ENCODE measurements at regions not wholly inside any gene's neighbourhood (a gene's known extent, or its start where the extent isn't known, plus 50 kb on each side); places are given as distances from the start of the nearest gene placed in this dataset.

DNA sequence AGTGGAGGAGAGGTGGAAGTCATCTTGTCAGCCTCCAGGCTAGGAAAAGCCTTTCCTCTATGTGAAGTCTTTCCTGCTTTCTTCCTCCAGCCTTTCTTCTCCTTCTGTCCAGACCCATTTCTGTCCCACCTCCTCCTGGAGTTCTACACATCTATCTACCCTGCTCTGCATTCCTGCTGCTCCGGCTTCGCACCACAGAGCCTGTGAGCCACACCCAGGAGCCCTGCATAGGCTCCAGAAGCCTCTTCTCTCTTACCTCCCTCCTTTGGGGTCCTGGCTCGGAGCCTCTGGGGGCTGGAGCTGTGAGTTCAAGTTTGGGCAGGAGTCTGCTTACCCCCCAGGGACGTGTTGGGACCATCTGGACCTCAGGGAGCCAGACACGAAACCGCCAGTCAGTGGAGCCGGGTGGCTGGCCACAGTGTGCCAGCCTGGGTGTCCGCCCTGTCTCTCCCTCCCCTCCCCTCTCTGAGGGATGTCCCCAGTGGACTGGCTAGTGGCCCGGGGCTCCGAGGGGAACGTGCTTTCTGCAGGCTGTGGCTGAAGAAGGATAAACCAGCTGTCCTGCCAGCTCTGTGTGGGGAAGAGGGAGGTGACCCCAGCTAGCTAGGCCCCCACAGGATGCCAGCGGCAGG, 99.2 kb downstream of the VEGFA start (continued):
- no peak for TF ChIP-seq ESRRA (IDR thresholded peaks at IDR 0.05; ENCODE audit: low read length)
- TF ChIP-seq CHD4 (IDR thresholded peaks at IDR 0.05) = no peak
- TF ChIP-seq, protein P1, sequence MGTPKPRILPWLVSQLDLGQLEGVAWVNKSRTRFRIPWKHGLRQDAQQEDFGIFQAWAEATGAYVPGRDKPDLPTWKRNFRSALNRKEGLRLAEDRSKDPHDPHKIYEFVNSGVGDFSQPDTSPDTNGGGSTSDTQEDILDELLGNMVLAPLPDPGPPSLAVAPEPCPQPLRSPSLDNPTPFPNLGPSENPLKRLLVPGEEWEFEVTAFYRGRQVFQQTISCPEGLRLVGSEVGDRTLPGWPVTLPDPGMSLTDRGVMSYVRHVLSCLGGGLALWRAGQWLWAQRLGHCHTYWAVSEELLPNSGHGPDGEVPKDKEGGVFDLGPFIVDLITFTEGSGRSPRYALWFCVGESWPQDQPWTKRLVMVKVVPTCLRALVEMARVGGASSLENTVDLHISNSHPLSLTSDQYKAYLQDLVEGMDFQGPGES (IDR thresholded peaks at IDR 0.05) = no peak
- TF ChIP-seq HCFC1 (IDR thresholded peaks at IDR 0.05; ENCODE audit: low read length) = no peak
- TF ChIP-seq RAD21 (IDR thresholded peaks at IDR 0.05; ENCODE audit: insufficient read depth, low read depth, low read length) = no peak
- TF ChIP-seq ZNF622 (IDR thresholded peaks at IDR 0.05) = no peak

DNA sequence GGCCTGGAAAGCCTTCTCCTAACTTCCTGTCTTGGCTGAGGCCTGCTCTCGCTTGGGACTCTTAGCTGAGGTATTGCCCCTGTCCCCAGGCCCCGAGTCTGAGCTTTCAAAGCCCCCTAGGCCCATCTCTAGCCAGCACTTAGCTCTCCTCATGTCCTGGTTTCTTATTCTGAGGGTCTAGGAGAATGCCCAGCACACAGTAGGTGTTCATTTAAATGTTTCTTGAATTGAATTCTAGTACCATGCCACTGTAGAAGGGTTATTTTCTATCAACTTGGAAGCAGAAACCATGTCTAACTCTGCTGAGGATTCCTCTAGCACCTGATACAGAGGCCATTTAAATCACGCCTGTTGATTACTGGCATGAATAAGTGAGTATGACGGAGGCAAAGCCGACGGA, 98.5 kb downstream of the VEGFA start:
- DNase-seq (ENCODE audit: low read depth, low spot score) (no peak), ATAC-seq (no peak), FAIRE-seq (no peak)
- H3K9me3 ChIP-seq (replicated peaks; ENCODE audit: control insufficient read depth, insufficient read depth, low read length) = no peaks in the 10 kb centered on the region
- BruUV-seq (replicated peaks) = no TSS peak
- ChIA-PET CTCF (interaction anchor here (0.7 kb wide), 1 partner anchor 12 kb away, joined by 3 read pairs; no protein-coding TSS in a partner anchor), POLR2A (no interaction called here), RAD21 (ENCODE audit: unreplicated experiment) (no interaction called here), SMC1A (ENCODE audit: uncharacterized antibody, unreplicated experiment) (interaction anchor here (1.0 to 1.1 kb wide), 2 partner anchors 13 to 94 kb away, joined by 3 to 4 read pairs; no protein-coding TSS in a partner anchor)
- no peaks in the 10 kb centered on the region for H4K20me1 ChIP-seq (ENCODE audit: control insufficient read depth, insufficient read depth)
- intact Hi-C loops (cut with micrococcal nuclease; ENCODE audit: unreplicated experiment) = no loop called here
- H3K27ac ChIP-seq (ENCODE audit: control insufficient read depth, insufficient read depth) = no peak overlapping the region
- no peak overlapping the region for H3K4me2 ChIP-seq (ENCODE audit: control insufficient read depth, insufficient read depth)
- peaks cover 0 to 3% of the 10 kb centered on the region in 2 experiments; a peak in 1 of 4 replicates for H3K27me3 ChIP-seq (replicated peaks in 1 of 2; ENCODE audit: control insufficient read depth in 2 of 2, insufficient read depth in 2 of 2, low read length in 1 of 2)
- no peak overlapping the region for H2AFZ ChIP-seq (ENCODE audit: control insufficient read depth, low read depth, low read length)
- H3K4me1 ChIP-seq (ENCODE audit: control insufficient read depth, insufficient read depth, low read length) = no peaks in the 10 kb centered on the region
- no peaks in the 10 kb centered on the region for H3K36me3 ChIP-seq (ENCODE audit: control insufficient read depth in 2 of 2, insufficient read depth in 2 of 2, low read length in 1 of 2)
- WGBS (ENCODE audit: insufficient coverage, insufficient replicate concordance, low lambda C conversion rate, missing lambda C conversion rate) = 36% methylated on average over 6 of the region's 6 CpGs
- H3K9ac ChIP-seq (ENCODE audit: control insufficient read depth, insufficient read depth, low read length) = no peak overlapping the region
- H3K4me3 ChIP-seq = no peak overlapping the region
- in situ Hi-C loops (cut with MboI) = no loop called here
- TF ChIP-seq HCFC1 (IDR thresholded peaks at IDR 0.05; ENCODE audit: low read length) (no peak), KLF5 (IDR thresholded peaks at IDR 0.05; ENCODE audit: partially characterized antibody) (no peak), CHD1 (IDR thresholded peaks at IDR 0.05; ENCODE audit: low read depth, low read length) (no peak)
- H3K79me2 ChIP-seq (ENCODE audit: control insufficient read depth, insufficient read depth, low read length) = no peaks in the 10 kb centered on the region
